GM10847 (cell line): ENCODE measurements at regions not wholly inside any gene's neighbourhood (a gene's known extent, or its start where the extent isn't known, plus 50 kb on each side); places are given as distances from the start of the nearest gene placed in this dataset.

Experiments used
- POLR2A ChIP-seq: IDR thresholded peaks from 2 replicates; pipeline ENCODE4 v1.6.1; 2011; ENCODE audit not compliant: insufficient read length; ENCODE audit errors: extremely low read depth

DNA sequence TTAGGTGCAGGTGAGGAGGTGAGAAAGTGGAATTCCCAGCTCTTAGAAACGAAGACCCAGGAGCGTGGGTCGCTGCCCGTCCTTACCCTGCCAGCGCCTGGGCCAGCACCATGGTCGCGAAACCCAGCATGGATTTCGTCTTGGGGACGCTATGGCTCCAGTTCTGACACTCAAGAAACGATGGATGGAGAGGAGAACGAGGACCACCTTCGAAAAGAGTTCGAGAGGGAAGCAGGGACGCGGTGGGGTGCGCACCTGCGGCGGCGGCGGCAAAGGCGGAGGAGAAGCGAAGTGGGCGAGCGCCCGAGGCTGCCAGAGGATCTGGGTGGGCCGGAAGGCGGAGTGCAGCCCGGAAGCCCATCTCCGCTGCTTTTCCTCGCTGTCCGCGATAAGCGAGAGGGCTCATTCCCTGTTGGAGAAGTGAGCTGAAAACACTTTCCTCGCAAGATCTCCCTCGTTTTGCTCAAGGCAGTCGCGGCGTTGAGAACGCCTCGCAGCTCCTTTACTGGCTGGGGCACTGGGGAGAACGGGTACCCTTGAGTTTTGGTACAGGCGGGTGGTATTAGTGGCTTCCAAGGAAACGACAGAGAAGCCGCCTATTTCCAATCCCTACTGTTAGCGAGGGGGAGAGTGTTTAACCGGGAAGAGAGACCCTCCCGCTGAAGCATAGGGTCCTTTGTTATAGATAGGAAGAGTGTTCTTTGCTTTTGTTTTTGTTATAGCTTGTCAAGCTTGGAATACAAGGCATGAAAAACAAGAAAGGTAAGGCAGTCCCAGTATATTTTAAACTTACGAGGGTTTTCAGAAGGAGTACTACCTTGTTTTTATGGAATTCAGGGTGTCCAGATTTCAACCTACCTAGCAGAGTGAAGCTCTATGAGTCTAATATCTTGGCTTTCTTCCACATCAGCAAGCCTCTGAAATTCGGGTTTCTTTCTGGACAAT is 109.5 kb downstream of the TRIM27 start:
- no peak for TF ChIP-seq POLR2A

DNA sequence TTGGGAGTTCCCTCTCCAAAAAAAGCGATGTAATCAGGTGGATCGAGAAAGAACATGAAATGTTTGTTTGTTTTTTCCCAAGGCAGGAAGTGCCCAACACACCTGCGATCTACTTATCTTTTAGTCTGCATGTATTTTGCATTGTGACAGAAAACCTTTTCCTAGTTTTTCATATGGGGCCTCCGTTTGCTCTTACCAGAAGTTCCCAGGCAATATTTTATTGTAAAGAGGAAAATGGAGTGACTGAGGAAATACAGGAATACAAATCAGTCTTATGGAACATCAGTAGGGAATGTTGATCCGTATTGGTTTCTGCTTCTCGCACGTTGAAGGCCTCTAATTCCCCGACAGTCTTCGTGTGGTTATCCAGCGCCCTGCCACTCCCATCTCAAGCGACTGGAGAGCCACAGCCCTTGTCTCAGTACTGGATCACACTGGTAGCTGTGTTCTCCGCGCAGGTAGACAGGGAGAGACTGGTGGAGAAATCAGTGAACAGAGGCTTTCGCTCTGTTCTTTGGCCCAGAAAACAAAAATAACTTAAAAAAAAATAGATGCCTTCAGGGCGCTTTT is 107.4 kb downstream of the TRIM27 start:
- no peak for TF ChIP-seq POLR2A

DNA sequence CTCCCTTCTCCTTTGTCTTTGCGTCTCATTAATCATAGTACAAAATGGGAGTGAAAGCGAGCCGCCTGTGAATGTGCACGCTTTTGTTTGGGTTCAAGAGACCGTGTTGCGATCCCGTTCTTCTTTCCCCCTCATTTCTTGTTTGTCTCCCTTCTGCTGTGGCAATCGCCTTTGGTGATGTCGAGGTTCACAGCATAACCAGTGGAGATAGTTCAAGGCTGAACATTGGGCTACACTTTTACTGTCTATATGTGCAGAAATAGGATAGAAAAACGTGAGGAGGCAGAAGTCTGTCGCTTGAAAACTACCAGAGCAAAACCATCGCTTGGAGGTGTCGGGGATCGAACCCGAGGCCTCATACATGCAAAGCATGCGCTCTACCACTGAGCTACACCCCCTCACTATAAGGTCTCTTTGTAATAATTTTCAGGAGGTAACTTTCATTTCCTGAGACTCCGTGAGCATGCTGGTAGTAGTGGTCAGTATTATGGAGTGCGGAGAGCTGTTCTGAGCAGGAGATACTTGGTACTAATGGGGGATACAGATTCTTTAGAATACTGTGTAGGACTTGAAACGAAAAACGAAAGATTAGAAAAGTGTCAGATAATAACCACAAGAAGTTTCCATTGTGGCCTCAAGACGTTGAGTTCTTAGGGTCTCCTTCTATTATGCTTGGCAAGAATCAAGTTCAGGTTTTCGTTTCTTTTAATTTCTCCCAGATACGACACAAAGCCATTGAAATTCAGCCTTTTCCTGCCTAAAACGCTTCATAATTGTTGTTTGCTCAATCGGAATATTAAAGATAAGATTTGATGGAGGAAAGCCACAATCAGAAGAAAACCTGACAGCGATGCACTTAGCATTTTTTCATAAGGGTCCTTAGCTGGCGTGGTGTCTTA is 106.6 kb downstream of the TRIM27 start:
- no peak for TF ChIP-seq POLR2A

DNA sequence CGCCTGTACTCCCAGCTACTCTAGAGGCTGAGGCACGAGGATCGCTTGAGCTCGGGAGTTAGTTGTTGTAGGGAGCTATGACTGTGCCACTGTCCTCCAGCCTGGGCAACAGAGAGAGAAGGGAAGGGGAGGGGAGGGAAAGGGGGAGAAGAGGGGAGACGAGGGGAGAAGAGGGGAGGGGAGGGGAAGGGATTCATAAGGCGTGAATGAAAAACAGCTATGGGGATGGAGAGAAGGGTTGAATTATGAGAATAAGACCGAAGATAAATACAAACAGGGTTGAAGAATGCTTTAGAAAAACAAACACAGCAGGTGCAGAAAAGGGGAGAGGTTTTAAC is 106.0 kb downstream of the TRIM27 start:
- no peak for TF ChIP-seq POLR2A

DNA sequence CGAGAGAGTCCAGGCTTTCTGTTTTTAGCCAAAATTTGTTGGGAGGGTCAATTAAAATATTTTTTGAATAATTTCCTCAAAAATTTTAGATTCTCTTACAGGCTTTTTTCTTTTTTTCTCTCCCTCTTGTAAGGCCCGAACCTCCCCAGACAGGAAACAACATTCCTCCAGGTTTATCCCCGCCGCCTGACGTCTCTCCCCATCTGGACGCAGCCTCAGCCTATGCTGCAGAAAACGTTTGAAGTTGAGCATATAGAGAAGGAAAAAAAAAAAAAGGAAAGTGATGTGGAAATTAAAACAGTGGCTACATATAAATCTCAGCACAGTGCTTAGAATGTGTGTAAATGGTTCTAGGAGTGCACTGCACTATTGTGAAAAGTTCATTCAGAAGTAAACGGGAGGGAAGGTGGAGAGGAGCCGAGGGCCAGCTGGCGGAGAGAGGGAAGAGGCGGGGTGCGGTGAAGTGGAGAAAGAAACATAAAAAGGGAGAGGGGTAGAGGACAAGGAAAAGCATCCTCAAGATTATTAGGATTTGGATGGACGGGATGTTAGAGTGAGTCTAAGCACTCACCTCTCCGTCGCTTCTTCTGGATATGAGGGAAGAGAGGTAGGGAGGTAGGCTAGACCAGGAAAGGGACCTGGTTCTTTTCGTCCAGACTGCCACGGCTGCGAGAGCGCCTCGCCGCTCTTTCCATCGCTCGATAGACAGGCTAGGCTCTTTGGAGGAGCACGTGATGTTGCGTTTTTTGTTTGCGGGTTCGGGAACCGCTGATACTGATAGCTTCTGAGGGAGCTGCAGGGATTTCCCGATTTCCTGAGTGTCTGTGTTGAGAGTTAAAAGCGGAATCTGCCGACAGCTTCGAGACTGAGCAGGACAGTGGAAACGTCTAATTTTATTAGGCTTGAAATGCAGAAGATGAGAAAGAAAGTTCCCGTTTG is 98.7 kb downstream of the TRIM27 start:
- TF ChIP-seq POLR2A: no peak

DNA sequence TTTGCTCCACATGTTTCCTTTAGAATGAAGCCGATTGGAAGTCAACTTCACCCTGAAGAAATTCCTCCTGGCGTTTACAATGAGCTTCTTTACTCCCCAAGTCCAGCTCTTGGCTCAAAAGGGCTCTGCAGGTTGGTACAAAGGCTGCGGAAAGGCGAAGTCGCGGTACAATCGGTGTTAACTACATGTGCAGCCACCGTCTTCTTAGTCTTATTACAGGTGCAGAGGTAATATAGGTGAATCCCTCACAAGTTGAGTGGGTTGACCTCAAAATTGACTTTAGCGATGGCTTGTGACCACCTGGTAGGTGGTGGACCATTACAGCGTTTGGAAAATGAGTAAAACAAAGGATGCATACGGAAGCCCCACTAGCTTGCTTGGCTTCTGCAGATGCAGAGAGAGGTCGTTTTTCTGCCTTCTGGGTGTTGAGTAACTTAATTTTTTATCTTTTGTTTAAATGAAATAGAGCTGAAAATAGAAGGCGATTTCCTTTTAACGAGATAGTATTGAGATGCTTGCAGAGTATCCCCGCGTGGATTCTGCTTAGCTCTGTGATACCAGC is 98.0 kb downstream of the TRIM27 start:
- TF ChIP-seq POLR2A: no peak

DNA sequence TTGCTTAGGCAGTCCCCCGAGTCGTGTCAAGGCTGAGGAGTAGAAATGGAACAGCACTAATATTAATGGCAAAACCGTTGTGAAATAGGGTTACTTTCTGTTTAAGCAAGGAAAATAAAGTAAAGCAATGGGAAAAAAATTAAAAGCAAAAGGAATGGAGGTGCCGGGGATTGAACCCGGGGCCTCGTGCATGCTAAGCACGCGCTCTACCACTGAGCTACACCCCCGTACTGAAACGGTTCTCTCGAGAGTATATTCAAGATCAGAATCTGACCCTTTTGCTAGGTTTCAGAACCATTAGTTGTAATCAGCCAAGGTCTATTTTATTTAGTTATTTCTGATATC is 85.5 kb downstream of the TRIM27 start:
- TF ChIP-seq POLR2A: no peak

DNA sequence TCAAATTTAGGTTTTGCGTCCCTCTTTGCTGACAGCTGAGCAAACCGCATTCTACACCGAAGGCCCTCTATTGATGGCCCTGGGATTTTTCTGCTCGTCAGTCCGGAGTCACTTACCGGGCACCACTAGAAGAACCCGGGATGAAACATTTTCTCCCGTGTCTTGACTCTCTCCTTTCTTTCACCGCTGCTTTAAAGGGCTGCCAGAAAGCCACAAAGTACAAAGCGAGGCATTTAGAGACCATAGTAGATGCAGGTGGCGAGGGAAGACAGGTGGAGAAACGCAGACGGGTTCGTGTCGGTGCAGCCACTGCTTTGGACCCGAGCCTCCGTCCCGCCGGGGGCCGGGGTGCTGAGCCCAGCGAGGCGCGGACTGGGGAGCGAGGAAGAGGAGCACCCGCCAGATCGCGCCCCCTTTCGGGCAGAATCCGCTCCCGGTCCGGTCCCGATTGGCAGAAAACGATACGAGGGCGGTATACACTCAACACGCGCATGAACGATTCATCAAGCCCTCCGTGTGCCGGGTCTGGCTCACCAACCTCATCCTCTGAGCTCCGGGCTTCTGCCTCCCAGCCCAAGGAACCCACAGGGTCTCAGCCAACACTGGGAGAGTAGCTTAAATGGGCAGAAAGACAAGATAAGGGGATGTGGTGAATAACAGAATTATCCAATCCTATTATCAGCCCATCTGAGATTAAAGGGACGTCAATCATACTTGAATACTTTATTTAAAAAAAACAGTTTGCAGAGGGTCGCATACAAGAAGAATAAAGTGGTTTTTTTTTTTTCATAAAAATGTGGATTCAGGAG is 84.9 kb downstream of the TRIM27 start:
- no peak for TF ChIP-seq POLR2A

DNA sequence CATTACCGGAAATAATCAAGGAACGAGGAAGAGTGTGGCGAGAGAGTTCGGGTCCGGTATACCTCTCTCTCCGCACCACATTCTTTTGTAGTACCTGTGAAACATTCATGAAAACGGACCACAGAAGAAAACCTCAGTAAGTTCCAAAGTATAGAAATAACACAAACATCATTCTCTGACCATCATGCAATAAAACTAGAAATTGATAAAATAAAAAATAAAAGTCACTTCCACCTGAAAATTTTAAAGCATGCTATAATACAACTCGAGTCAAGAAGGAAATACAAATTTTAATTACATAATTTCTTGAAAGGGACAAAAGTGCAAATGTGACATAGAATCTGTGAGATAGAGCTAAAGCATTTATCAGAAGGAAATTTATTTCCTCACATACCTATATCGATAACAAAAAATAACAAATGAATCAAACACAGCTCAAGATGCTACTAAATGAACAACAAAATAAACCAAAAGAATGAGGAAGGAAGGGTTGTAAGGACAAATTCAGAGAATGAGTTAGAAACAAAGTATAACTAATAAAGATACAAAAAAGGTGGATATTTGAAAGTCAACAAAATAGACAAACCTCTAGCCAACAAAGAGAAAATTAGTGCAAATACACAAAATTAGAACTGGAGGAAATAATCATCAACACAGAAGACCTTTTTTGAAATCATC is 84.2 kb downstream of the TRIM27 start:
- no peak for TF ChIP-seq POLR2A

DNA sequence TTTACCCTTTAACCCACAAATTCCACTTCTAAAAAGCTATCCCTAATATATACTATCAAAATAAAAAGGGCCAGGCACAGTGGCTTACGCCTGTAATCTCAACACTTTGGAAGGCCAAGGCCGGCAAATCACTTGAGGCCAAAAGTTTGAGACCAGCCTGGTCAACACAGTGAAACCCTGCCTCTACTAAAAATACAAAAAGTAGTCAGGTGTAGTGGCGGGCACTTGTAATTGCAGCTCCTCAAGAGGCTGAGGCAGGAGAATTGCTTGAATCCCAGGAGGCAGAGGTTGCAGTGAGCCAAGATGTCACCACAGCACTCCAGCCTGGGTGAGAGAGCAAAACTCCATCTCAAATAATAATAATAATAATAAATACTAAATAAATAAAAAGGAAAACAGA is 82.5 kb downstream of the TRIM27 start:
- no peak for TF ChIP-seq POLR2A
